ENCODE measurements at regions not wholly inside any gene's neighbourhood (a gene's known extent, or its start where the extent isn't known, plus 50 kb on each side); places are given as distances from the start of the nearest gene placed in this dataset.

DNA sequence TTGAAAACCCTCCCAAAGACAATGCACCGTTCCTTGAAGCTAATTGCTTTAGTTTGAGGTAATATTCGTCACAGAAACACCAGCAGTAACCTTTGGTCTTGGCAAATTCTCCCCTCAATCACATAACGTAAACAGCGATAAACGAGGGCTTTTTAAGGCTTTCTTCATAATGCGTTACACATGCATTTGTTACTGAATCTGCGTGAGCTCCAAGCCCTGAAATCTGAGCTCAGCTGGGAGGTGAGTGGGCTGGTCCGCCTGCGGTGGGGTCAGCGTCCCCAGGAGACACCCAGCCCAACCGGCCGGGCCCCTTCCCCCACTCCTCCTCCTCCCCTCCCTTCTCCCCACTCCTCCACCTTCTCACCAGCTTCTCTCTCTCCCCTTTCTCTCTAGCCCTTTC is 91.1 kb downstream of the BARX1 start:
- no peaks in the 10 kb centered on the region for H3K4me1 ChIP-seq
- H3K4me3 ChIP-seq = no peak overlapping the region
- H3K27ac ChIP-seq = no peak overlapping the region
- 34% methylated on average over 12 of the region's 12 CpGs for WGBS
- H3K36me3 ChIP-seq = no peaks in the 10 kb centered on the region
- TF ChIP-seq CTCF (IDR thresholded peaks at IDR 0.05) = no peak
- TF ChIP-seq POLR2A (IDR thresholded peaks at IDR 0.05) = no peak
- TF ChIP-seq EP300 (IDR thresholded peaks at IDR 0.05) = no peak
- TF ChIP-seq POLR2AphosphoS5 (IDR thresholded peaks at IDR 0.05) = no peak
- no peak for DNase-seq (ENCODE audit: low spot score in 2 of 2)
- H3K9me3 ChIP-seq = no peaks in the 10 kb centered on the region
- peaks cover 54% of the 10 kb centered on the region for H3K27me3 ChIP-seq

DNA sequence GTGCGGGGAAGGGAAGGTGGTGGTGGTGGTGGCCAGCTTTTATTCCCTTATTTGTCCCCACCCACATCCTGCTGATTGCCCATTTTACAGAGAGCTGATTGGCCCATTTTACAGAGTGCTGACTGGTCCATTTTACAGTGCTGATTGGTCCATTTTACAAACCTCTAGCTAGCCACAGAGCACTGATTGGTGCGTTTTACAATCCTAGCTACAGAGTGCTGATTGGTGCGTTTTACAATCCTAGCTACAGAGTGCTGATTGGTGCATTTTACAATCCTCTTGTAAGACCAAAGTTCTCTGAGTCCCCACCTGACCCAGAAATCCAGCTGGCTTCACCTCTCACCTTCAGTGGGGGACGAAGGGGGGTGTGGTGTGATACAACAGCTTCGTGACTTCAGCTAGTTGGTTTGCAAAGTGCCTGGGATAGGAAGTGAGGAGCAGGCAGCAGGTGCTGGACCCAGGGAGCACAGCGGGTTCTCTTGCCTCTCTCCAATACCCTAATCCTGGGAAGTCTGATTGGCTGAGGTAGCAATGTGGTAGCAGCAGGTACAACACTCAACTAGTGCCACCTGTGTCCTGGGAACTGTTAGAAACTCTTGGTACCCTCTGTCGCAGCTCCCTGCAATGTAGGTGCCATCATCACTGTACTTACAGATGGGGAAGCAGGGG is 92.1 kb downstream of the BARX1 start:
- TF ChIP-seq CTCF (IDR thresholded peaks at IDR 0.05) = no peak
- TF ChIP-seq EP300 (IDR thresholded peaks at IDR 0.05) = no peak
- TF ChIP-seq POLR2A (IDR thresholded peaks at IDR 0.05) = no peak
- TF ChIP-seq POLR2AphosphoS5 (IDR thresholded peaks at IDR 0.05) = no peak
- Histone ChIP-seq H3K27ac (no peak overlapping the region), H3K36me3 (no peaks in the 10 kb centered on the region), H3K9me3 (no peaks in the 10 kb centered on the region), H3K4me1 (no peaks in the 10 kb centered on the region), H3K4me3 (no peak overlapping the region), H3K27me3 (peaks cover 63% of the 10 kb centered on the region)
- 75% methylated on average over 4 of the region's 7 CpGs for WGBS
- no peak for DNase-seq (ENCODE audit: low spot score in 2 of 2)

- Histone ChIP-seq H3K9me3 (no peaks in the 10 kb centered on the region), H3K27ac (no peak overlapping the region), H3K27me3 (peaks cover 68% of the 10 kb centered on the region), H3K4me3 (no peak overlapping the region), H3K4me1 (no peaks in the 10 kb centered on the region), H3K36me3 (no peaks in the 10 kb centered on the region)
- TF ChIP-seq POLR2AphosphoS5 (IDR thresholded peaks at IDR 0.05) (no peak), CTCF (IDR thresholded peaks at IDR 0.05) (no peak), POLR2A (IDR thresholded peaks at IDR 0.05) (no peak), EP300 (IDR thresholded peaks at IDR 0.05) (no peak)
- WGBS = 85% methylated on average over 4 of the region's 5 CpGs
- DNase-seq (ENCODE audit: low spot score in 2 of 2) = no peak
These were observed 93.3 kb downstream of the BARX1 start for GRCh38 chr9:93861736-93862358.

DNA sequence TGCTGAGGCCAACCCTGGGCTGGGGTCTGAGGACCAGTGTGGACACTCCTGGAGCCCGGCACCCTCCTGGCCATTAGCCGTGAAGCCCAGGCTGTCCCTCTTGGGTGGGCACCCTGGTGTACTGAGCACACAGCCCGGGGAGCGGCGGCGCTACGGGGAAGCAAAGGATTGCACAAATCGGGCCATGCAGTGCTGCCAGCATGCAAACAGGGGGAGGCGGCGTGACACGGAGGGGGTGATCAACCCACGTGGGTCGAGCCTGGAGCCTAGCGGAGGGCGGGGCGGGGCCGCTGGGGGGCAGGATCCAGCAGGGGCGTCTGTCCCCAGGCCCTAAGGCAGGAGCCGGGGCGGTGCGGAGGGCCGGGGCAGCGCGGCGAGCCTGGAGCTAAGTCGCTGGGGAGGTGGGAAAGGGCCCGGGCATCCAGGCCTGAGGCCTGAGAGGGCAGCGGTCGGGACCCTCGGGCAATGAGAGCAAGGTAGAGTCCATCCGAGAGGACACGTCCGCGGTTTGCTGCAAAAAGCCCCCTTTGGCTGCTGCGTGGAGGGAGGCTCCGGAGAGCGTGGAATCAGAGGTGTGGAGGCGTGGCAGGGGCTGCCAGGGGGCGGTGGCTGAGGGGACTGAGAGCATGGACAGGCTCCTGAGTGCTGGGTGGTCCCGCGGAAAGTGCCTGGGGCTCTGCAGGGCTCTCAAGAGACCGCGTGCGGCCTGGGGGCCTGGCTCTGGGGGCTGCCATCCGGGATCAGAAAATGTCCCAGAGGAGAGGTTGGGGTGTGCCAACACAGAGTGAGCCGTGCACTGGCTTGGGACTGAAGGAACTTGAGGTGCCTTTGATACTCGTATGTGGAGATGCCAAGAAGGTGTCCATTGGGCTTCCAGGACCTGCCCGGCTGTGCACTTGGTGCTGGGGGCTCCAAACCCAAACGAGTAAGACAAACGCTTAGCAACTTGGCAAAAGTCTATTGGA is 94.2 kb downstream of the BARX1 start:
- Histone ChIP-seq H3K4me3 (no peak overlapping the region), H3K27ac (no peak overlapping the region), H3K9me3 (no peaks in the 10 kb centered on the region), H3K4me1 (no peaks in the 10 kb centered on the region), H3K36me3 (no peaks in the 10 kb centered on the region), H3K27me3 (peaks cover 67% of the 10 kb centered on the region)
- TF ChIP-seq EP300 (IDR thresholded peaks at IDR 0.05) = no peak
- no peak for TF ChIP-seq CTCF (IDR thresholded peaks at IDR 0.05)
- TF ChIP-seq POLR2AphosphoS5 (IDR thresholded peaks at IDR 0.05) = no peak
- no peak for TF ChIP-seq POLR2A (IDR thresholded peaks at IDR 0.05)
- WGBS = 18% methylated on average over 48 of the region's 50 CpGs
- DNase-seq (ENCODE audit: low spot score in 2 of 2) = no peak
